Heart right ventricle (tissue), 16 donors: ENCODE measurements at regions not wholly inside any gene's neighbourhood (a gene's known extent, or its start where the extent isn't known, plus 50 kb on each side); places are given as distances from the start of the nearest gene placed in this dataset.

Source experiments
- ATAC-seq, 8 donors: fragments of 200-7000 bp; cut with Tn5 transposase; one replicate each; pipeline ENCODE4 v1.9.1; 2020; ENCODE audit warnings: mild to moderate bottlenecking in 8 of 8, moderate library complexity in 8 of 8, moderate number of reproducible peaks in 1 of 8
- DNase-seq, 2 donors: peaks; one replicate each; pipeline ENCODE4 v3.0.0-alpha.2; 2020
- H3K27ac ChIP-seq, 10 donors: fragments of 200-600 bp; sonication (generic) in 2 of 10; one replicate each; pipeline versions ENCODE4 v1.5.0 to v1.8.0; 2020 to 2022; ENCODE audit warnings: mild to moderate bottlenecking in 3 of 10
- H3K27me3 ChIP-seq, 7 donors: fragments of 200-600 bp; one replicate each; pipeline ENCODE4 v1.8.0; 2021 to 2022; ENCODE audit warnings: mild to moderate bottlenecking in 2 of 7
- H3K36me3 ChIP-seq, 9 donors: fragments of 200-600 bp; sonication (generic) in 1 of 9; one replicate each; pipeline versions ENCODE4 v1.5.0 to v1.8.0; 2020 to 2022; ENCODE audit warnings: mild to moderate bottlenecking in 2 of 9
- H3K4me1 ChIP-seq, 9 donors: fragments of 200-600 bp; sonication (generic) in 1 of 9; one replicate each; pipeline versions ENCODE4 v1.5.0 to v1.8.0; 2020 to 2022; ENCODE audit warnings: mild to moderate bottlenecking in 4 of 9
- H3K4me3 ChIP-seq, 10 donors: fragments of 200-600 bp; sonication (generic) in 2 of 10; one replicate each; pipeline versions ENCODE4 v1.5.0 to v1.8.0; 2020 to 2022; ENCODE audit warnings: mild to moderate bottlenecking in 7 of 10, moderate library complexity in 2 of 10
- H3K9me3 ChIP-seq, 11 donors: fragments of 200-600 bp in 10 of 11; sonication (generic) in 2 of 11; one replicate each; pipeline versions ENCODE4 v1.5.0 to v1.8.0; 2013 to 2022; ENCODE audit warnings: mild to moderate bottlenecking in 2 of 11, control low read depth in 1 of 11, moderate library complexity in 1 of 11
- CTCF ChIP-seq, 9 donors: fragments of 200-600 bp; sonication (generic) in 2 of 9; IDR thresholded peaks; one replicate each; pipeline versions ENCODE4 v1.5.0 to v1.8.0; 2021 to 2022; ENCODE audit warnings: antibody characterized with exemption in 9 of 9, mild to moderate bottlenecking in 5 of 9, moderate library complexity in 1 of 9
- WGBS, 2 donors: extraction: QIAGEN DNeasy Blood & Tissue Kit; methylation state at CpG; one replicate each; pipeline ENCODE4 v1.1.7; 2013; ENCODE audit warnings: inconsistent platforms in 1 of 2; 5-methylcytosine and 5-hydroxymethylcytosine counted together
- intact Hi-C, 10 donors: fragments of 100-400 bp; cut with DNase I; formaldehyde crosslinking; loops; one replicate each; pipeline versions ENCODE4 v1.11.1 to v1.14.2; 2022
- donor health status: Arrhythmogenic right ventricular cardiomyopathy.
- donor health status: ischemic (EF 13 %, LVEDD 7.1; RV severe dilation, severe dysfunction).
- donor health status: healthy with polysubstance abuse.
- donor health status: DM: no; HTN: yes; CAD: no.
- donor health status: DM: no; HTN: no; CAD: no.
- donor health status: ischemic (EF 25% LVEDD 6.9; RV normal size, moderate dysfunction).
- donor health status: ischemic (EF 25% LVEDD 5.7; RV mildly dilated, moderate dysfunction).
- donor health status: healthy.
- donor health status: DM: yes; HTN: yes; CAD: no.
- donor health status: Ischemic cardiomyopathy.
- donor health status: ischemic (EF 35%, LVEDD 5.7; RV mildly dilated, moderate dysfunction).
- donor health status: nonischemic (EF 11% LVEDD 7.7; RV severe dilation, severe dysfunction).
- donor health status: DM: yes; HTN: yes; CAD: no.
- donor health status: PGD.
- donor health status: ischemic (EF 29% LVEDD 5.4; RV normal size, mild dysfunction).
- donor health status: nonischemic (EF 23%, LVEDD 6.1; RV moderate dilation, normal function).

DNA sequence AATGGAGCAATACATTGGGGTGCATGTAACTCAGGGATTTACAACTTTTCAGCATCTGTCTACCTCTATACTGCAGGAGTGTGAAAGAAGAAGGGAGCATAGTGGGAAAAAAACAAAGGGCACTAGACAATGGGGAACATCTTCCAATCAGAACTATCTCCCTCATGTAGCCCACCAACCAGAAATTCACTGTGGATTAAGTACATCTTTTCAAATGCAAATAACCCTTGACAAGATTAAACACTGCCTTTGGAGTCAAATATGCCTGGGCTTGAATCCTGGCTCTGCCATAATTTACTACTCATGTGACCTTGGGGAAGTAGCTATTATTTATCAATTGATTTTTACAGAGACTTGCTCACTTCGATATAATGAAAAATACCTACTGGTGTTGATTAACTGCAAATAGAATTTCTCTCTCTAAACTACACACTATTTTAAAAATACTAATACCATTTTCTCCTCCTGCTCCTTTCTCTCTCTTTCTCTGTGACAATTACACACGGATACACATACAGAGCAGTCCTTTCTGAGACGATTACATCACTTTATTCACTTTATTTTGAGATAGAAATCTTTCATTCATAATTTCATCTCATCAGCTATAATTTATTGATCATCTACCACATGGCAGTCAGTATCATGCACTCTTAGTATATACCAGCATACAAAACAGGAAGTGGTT is 783.7 kb downstream of the FRK start:
- DNase-seq, result no peak
- Histone ChIP-seq H3K27ac (no peak overlapping the region), H3K9me3 (no peaks in the 10 kb centered on the region), H3K4me3 (no peak overlapping the region), H3K27me3 (no peaks in the 10 kb centered on the region), H3K36me3 (no peaks in the 10 kb centered on the region), H3K4me1 (no peaks in the 10 kb centered on the region)
- intact Hi-C loops, result no loop called here
- no peak for ATAC-seq
- TF ChIP-seq CTCF (IDR thresholded peaks at IDR 0.05), result no peak
- 71 to 86% methylated on average over 3 of the region's 3 CpGs for WGBS, 2 donors

- no peak for DNase-seq
- ATAC-seq, result no peak
- no peaks in the 10 kb centered on the region for H3K27me3 ChIP-seq
- no peaks in the 10 kb centered on the region for H3K36me3 ChIP-seq
- H3K9me3 ChIP-seq, result no peaks in the 10 kb centered on the region
- no peak for TF ChIP-seq CTCF (IDR thresholded peaks at IDR 0.05)
- no peak overlapping the region for H3K27ac ChIP-seq
- no peaks in the 10 kb centered on the region for H3K4me1 ChIP-seq
- intact Hi-C loops, result no loop called here
- H3K4me3 ChIP-seq, result no peak overlapping the region
Observed at GRCh38 chr6:115272311-115272710, 788.4 kb downstream of the FRK start.

GRCh38 chr6:115271434-115271833 is 789.3 kb downstream of the FRK start:
- Histone ChIP-seq H3K36me3 (no peaks in the 10 kb centered on the region), H3K27ac (no peak overlapping the region), H3K4me3 (no peak overlapping the region), H3K9me3 (no peaks in the 10 kb centered on the region), H3K4me1 (no peaks in the 10 kb centered on the region), H3K27me3 (no peaks in the 10 kb centered on the region)
- no peak for DNase-seq
- WGBS, 2 donors, result 37% methylated on average over 5 of the region's 5 CpGs
- TF ChIP-seq CTCF (IDR thresholded peaks at IDR 0.05), result no peak
- ATAC-seq, result no peak
- intact Hi-C loops, result no loop called here

GRCh38 chr6:115270953-115271352 is 789.7 kb downstream of the FRK start:
- no peak for TF ChIP-seq CTCF (IDR thresholded peaks at IDR 0.05)
- H3K36me3 ChIP-seq, result no peaks in the 10 kb centered on the region
- H3K27ac ChIP-seq, result no peak overlapping the region
- ATAC-seq (peak in 2 of 8 donors; percentile 28 to 42), DNase-seq (no peak)
- intact Hi-C loops, result no loop called here
- no peak overlapping the region for H3K4me3 ChIP-seq
- no peaks in the 10 kb centered on the region for H3K4me1 ChIP-seq
- H3K27me3 ChIP-seq, result no peaks in the 10 kb centered on the region
- no peaks in the 10 kb centered on the region for H3K9me3 ChIP-seq
